Activated CD8-positive, alpha-beta T cell treated with anti-CD3 and anti-CD28 coated beads, Interleukin-2, amount 10 ng/mL, durations not matched to agents 7 days and 5 days (primary cell): ENCODE measurements at regions not wholly inside any gene's neighbourhood (a gene's known extent, or its start where the extent isn't known, plus 50 kb on each side); places are given as distances from the start of the nearest gene placed in this dataset.
"Not testable (repeated sequence)": the region's sequence is repeated elsewhere in the genome, so short reads cannot be mapped to it uniquely, and the experiment has no call there.

Source experiments
- ATAC-seq: fragments of 150-1000 bp; cut with Tn5 transposase; one replicate; pipeline ENCODE4 v1.10.0; 2021; ENCODE audit warnings: moderate library complexity
- CTCF ChIA-PET: fragments of 350-600 bp; sonication (Branson Sonifier 250); formaldehyde crosslinking; loops from one replicate; lab custom pipeline; 2021; ENCODE audit warnings: antibody characterized with exemption; lab: Charles Lee
- POLR2A ChIA-PET: fragments of 350-600 bp; sonication (Branson Sonifier 250); formaldehyde crosslinking; loops from one replicate; lab custom pipeline; 2021; ENCODE audit warnings: antibody characterized with exemption; lab: Charles Lee
- DNase-seq: peaks from one replicate; pipeline ENCODE4 v3.0.0-alpha.2; 2020
- H3K27ac Mint-ChIP-seq: one replicate; pipeline ENCODE4 v1.8.0; 2021; ENCODE audit warnings: mild to moderate bottlenecking, mixed read lengths
- H3K27me3 Mint-ChIP-seq: one replicate; pipeline ENCODE4 v1.8.0; 2021; ENCODE audit warnings: low read depth, mixed read lengths
- H3K36me3 Mint-ChIP-seq: one replicate; pipeline ENCODE4 v1.8.0; 2021; ENCODE audit warnings: low read depth, mixed read lengths
- H3K4me1 Mint-ChIP-seq: one replicate; pipeline ENCODE4 v1.8.0; 2021; ENCODE audit warnings: low read depth, mixed read lengths
- H3K4me3 Mint-ChIP-seq: one replicate; pipeline ENCODE4 v1.8.0; 2021; ENCODE audit warnings: mild to moderate bottlenecking, mixed read lengths
- H3K9me3 Mint-ChIP-seq: one replicate; pipeline ENCODE4 v1.8.0; 2022; ENCODE audit warnings: mixed read lengths; ENCODE audit not compliant: insufficient read depth

GRCh38 chr11:12604557-12605153 lies 69.6 kb upstream of the TEAD1 start:
- Mint-ChIP-seq H3K9me3 (peaks cover 1% of the 10 kb centered on the region), H3K27me3 (peaks cover 13% of the 10 kb centered on the region), H3K36me3 (no peaks in the 10 kb centered on the region), H3K4me1 (no peaks in the 10 kb centered on the region), H3K27ac (no peak overlapping the region), H3K4me3 (no peak overlapping the region)
- POLR2A ChIA-PET: no interaction called here
- CTCF ChIA-PET: no interaction called here
- DNase-seq (no peak), ATAC-seq (no peak)

- ATAC-seq: no peak
- H3K4me3 Mint-ChIP-seq: no peak overlapping the region
- no peaks in the 10 kb centered on the region for H3K4me1 Mint-ChIP-seq
- peaks cover 10% of the 10 kb centered on the region for H3K9me3 Mint-ChIP-seq
- H3K27me3 Mint-ChIP-seq: peaks cover 10% of the 10 kb centered on the region
- CTCF ChIA-PET: no interaction called here
- DNase-seq: no peak
- H3K27ac Mint-ChIP-seq: no peak overlapping the region
- POLR2A ChIA-PET: no interaction called here
- no peaks in the 10 kb centered on the region for H3K36me3 Mint-ChIP-seq
Observed at GRCh38 chr11:12606597-12606996, 67.6 kb upstream of the TEAD1 start.

GRCh38 chr11:12608678-12609077 lies 65.5 kb upstream of the TEAD1 start:
- CTCF ChIA-PET, ATAC-seq, DNase-seq, H3K4me1 Mint-ChIP-seq, H3K27me3 Mint-ChIP-seq, H3K4me3 Mint-ChIP-seq, H3K27ac Mint-ChIP-seq, H3K36me3 Mint-ChIP-seq, POLR2A ChIA-PET: not testable (repeated sequence)
- H3K9me3 Mint-ChIP-seq: peaks cover 22% of the 10 kb centered on the region

- Mint-ChIP-seq H3K27ac (no peak overlapping the region), H3K36me3 (no peaks in the 10 kb centered on the region), H3K4me3 (no peak overlapping the region), H3K4me1 (no peaks in the 10 kb centered on the region), H3K27me3 (peaks cover 3% of the 10 kb centered on the region), H3K9me3 (peaks cover 22% of the 10 kb centered on the region)
- DNase-seq (no peak), ATAC-seq (no peak)
- ChIA-PET POLR2A (interaction anchor here (0.6 kb wide), 1 partner anchor 543 kb away, joined by 3 read pairs; no protein-coding TSS in a partner anchor), CTCF (interaction anchor here (0.8 kb wide), 1 partner anchor 12 kb away, joined by 3 read pairs; no protein-coding TSS in a partner anchor)
Observed at GRCh38 chr11:12611352-12611751, 62.9 kb upstream of the TEAD1 start.

GRCh38 chr11:12617632-12618031 lies 56.6 kb upstream of the TEAD1 start:
- H3K4me1 Mint-ChIP-seq: no peaks in the 10 kb centered on the region

GRCh38 chr11:12618743-12619540 lies 55.3 kb upstream of the TEAD1 start:
- Mint-ChIP-seq H3K36me3 (no peaks in the 10 kb centered on the region), H3K9me3 (peaks cover 8% of the 10 kb centered on the region), H3K27ac (no peak overlapping the region), H3K4me1 (no peaks in the 10 kb centered on the region), H3K4me3 (no peak overlapping the region), H3K27me3 (no peaks in the 10 kb centered on the region)
- ChIA-PET CTCF (no interaction called here), POLR2A (no interaction called here)
- no peak for ATAC-seq
- DNase-seq: no peak

More at GRCh38 chr11:12617632-12618031, 56.6 kb upstream of the TEAD1 start:
- H3K27me3 Mint-ChIP-seq: peaks cover 3% of the 10 kb centered on the region
- ATAC-seq (no peak), DNase-seq (no peak)
- H3K27ac Mint-ChIP-seq: no peak overlapping the region
- POLR2A ChIA-PET: no interaction called here
- no peaks in the 10 kb centered on the region for H3K36me3 Mint-ChIP-seq
- CTCF ChIA-PET: no interaction called here
- no peak overlapping the region for H3K4me3 Mint-ChIP-seq
- H3K9me3 Mint-ChIP-seq: peaks cover 5% of the 10 kb centered on the region

GRCh38 chr11:12623869-12624268 lies 50.4 kb upstream of the TEAD1 start:
- Mint-ChIP-seq H3K27me3 (no peaks in the 10 kb centered on the region), H3K4me1 (no peaks in the 10 kb centered on the region), H3K36me3 (no peaks in the 10 kb centered on the region), H3K27ac (no peak overlapping the region), H3K4me3 (no peak overlapping the region), H3K9me3 (peaks cover 20% of the 10 kb centered on the region)
- no peak for ATAC-seq
- POLR2A ChIA-PET: no interaction called here
- CTCF ChIA-PET: no interaction called here
- DNase-seq: no peak
